Natural killer cell (primary cell): ENCODE measurements at regions not wholly inside any gene's neighbourhood (a gene's known extent, or its start where the extent isn't known, plus 50 kb on each side); places are given as distances from the start of the nearest gene placed in this dataset.

Source experiments
- ATAC-seq, 3 donors: fragments of 150-1000 bp in 2 of 3; fragments of 200-7000 bp in 1 of 3; cut with Tn5 transposase; 1 replicate in 1 of 3; 2 replicates in 2 of 3; pipeline ENCODE4 v1.10.0; 2021; ENCODE audit warnings: mild to moderate bottlenecking in 2 of 3, moderate library complexity in 2 of 3
- DNase-seq, 2 donors: peaks; one replicate each; pipeline versions ENCODE4 v3.0.0 to v3.0.0-alpha.2; 2013 to 2021; ENCODE audit warnings: mixed read lengths in 1 of 2
- H3K27ac ChIP-seq: one replicate; pipeline ENCODE4 v1.5.1; 2013; ENCODE audit warnings: mild to moderate bottlenecking, low read length
- H3K27me3 ChIP-seq: one replicate; pipeline ENCODE4 v1.6.1; 2013; ENCODE audit warnings: low read length; ENCODE audit not compliant: control insufficient read depth, insufficient read depth
- H3K36me3 ChIP-seq: one replicate; pipeline ENCODE4 v1.6.1; 2013; ENCODE audit warnings: low read length; ENCODE audit not compliant: control insufficient read depth, insufficient read depth
- H3K4me1 ChIP-seq: one replicate; pipeline ENCODE4 v1.6.1; 2013; ENCODE audit warnings: low read length; ENCODE audit not compliant: control insufficient read depth, insufficient read depth
- H3K4me3 ChIP-seq: one replicate; pipeline ENCODE4 v1.5.1; 2013; ENCODE audit warnings: low read length
- H3K9me3 ChIP-seq: one replicate; pipeline ENCODE4 v1.6.1; 2013; ENCODE audit warnings: low read length; ENCODE audit not compliant: control insufficient read depth, insufficient read depth
- H3K27ac Mint-ChIP-seq, 2 donors: one replicate each; pipeline ENCODE4 v1.8.0; 2022; ENCODE audit warnings: mild to moderate bottlenecking in 2 of 2, mixed read lengths in 2 of 2, moderate library complexity in 1 of 2
- H3K27me3 Mint-ChIP-seq, 2 donors: one replicate each; pipeline ENCODE4 v1.8.0; 2022; ENCODE audit warnings: low read depth in 2 of 2, mixed read lengths in 2 of 2
- H3K36me3 Mint-ChIP-seq: one replicate; pipeline ENCODE4 v1.8.0; 2022; ENCODE audit warnings: mixed read lengths
- H3K4me1 Mint-ChIP-seq, 2 donors: one replicate each; pipeline ENCODE4 v1.8.0; 2022; ENCODE audit warnings: mixed read lengths in 2 of 2
- H3K4me3 Mint-ChIP-seq: one replicate; pipeline ENCODE4 v1.8.0; 2022; ENCODE audit warnings: mild to moderate bottlenecking, moderate library complexity, mixed read lengths
- H3K9me3 Mint-ChIP-seq, 2 donors: one replicate each; pipeline ENCODE4 v1.8.0; 2022; ENCODE audit warnings: mixed read lengths in 2 of 2
- WGBS: methylation state at CpG from one replicate; pipeline ENCODE4 v1.1.7; 2013; ENCODE audit warnings: missing lambda C conversion rate; ENCODE audit not compliant: insufficient coverage; 5-methylcytosine and 5-hydroxymethylcytosine counted together
- intact Hi-C: fragments of 100-400 bp; cut with micrococcal nuclease; formaldehyde crosslinking; loops from one replicate; pipeline ENCODE4 v1.14.2; 2022
- TF ChIP-seq, protein P1 (sequence below): fragments of 200-600 bp; IDR thresholded peaks from one replicate; pipeline ENCODE4 v1.8.0; 2022; ENCODE audit warnings: antibody characterized with exemption

DNA sequence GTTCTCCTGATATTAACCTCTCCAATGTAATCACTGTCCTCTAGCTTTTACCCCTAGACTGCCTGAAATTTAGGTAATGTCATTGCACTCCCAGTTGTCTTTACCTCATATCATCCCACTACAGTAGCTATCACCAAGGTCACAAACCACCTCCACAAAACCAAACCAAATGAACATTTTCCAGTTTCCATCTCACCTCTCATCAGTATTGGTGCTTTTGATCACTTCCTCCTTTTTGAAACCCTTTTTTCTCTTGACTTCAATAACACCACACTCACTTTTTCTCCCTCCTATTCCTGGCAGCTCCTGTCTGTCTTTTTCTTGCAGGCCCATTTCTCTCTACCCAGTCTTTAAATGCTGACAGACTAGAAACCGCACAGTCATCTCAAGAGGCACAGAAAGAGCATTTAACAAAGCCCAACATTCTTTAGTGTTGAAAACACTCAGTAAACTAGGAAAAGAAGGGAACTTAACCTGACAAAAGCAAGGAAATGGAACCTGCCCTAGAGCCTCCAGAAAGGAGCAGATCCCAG lies 95.9 kb upstream of the SIX2 start:
- H3K4me3 Mint-ChIP-seq: no peak overlapping the region
- Histone ChIP-seq H3K9me3 (no peaks in the 10 kb centered on the region), H3K36me3 (no peaks in the 10 kb centered on the region), H3K27me3 (no peaks in the 10 kb centered on the region), H3K4me3 (no peak overlapping the region), H3K4me1 (no peaks in the 10 kb centered on the region), H3K27ac (no peak overlapping the region)
- H3K4me1 Mint-ChIP-seq: no peaks in the 10 kb centered on the region
- no peak overlapping the region for H3K27ac Mint-ChIP-seq
- H3K36me3 Mint-ChIP-seq: no peaks in the 10 kb centered on the region
- H3K27me3 Mint-ChIP-seq: peaks cover 4 to 29% of the 10 kb centered on the region in 2 donors
- intact Hi-C loops: no loop called here
- 89% methylated on average over 1 of the region's 1 CpG for WGBS
- TF ChIP-seq, protein P1, sequence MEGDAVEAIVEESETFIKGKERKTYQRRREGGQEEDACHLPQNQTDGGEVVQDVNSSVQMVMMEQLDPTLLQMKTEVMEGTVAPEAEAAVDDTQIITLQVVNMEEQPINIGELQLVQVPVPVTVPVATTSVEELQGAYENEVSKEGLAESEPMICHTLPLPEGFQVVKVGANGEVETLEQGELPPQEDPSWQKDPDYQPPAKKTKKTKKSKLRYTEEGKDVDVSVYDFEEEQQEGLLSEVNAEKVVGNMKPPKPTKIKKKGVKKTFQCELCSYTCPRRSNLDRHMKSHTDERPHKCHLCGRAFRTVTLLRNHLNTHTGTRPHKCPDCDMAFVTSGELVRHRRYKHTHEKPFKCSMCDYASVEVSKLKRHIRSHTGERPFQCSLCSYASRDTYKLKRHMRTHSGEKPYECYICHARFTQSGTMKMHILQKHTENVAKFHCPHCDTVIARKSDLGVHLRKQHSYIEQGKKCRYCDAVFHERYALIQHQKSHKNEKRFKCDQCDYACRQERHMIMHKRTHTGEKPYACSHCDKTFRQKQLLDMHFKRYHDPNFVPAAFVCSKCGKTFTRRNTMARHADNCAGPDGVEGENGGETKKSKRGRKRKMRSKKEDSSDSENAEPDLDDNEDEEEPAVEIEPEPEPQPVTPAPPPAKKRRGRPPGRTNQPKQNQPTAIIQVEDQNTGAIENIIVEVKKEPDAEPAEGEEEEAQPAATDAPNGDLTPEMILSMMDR: no peak
- ATAC-seq (no peak), DNase-seq (no peak)
- H3K9me3 Mint-ChIP-seq: peaks cover 0 to 3% of the 10 kb centered on the region in 2 donors

DNA sequence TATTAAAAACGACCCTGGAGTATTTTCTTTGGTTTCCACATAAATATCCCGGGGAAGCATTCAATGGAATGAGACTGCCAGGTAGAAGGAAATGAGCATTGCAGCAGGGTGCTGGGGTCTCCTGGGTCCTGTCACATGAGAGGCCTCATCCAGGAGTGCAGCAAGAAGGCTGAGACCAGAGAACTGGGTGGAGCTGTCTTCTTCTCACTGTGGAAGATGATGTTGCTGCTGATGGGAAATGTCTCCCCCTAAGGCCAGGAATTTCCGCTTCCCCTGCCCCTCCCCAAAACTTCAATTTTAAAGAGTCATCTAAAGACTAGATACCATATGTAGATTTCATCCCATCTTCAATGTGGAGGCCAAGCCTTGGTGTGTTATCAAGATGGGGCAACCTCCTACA lies 95.2 kb upstream of the SIX2 start:
- H3K4me3 ChIP-seq: no peak overlapping the region
- no peaks in the 10 kb centered on the region for H3K36me3 ChIP-seq
- H3K27ac ChIP-seq: no peak overlapping the region
- peaks cover 0 to 3% of the 10 kb centered on the region in 2 donors for H3K9me3 Mint-ChIP-seq
- H3K27ac Mint-ChIP-seq: no peak overlapping the region
- 83% methylated on average over 2 of the region's 3 CpGs for WGBS
- no peak overlapping the region for H3K4me3 Mint-ChIP-seq
- no peaks in the 10 kb centered on the region for H3K9me3 ChIP-seq
- no peaks in the 10 kb centered on the region for H3K36me3 Mint-ChIP-seq
- H3K27me3 Mint-ChIP-seq: peaks cover 4 to 35% of the 10 kb centered on the region in 2 donors
- ATAC-seq (no peak), DNase-seq (no peak)
- intact Hi-C loops: no loop called here
- no peaks in the 10 kb centered on the region for H3K4me1 Mint-ChIP-seq
- H3K4me1 ChIP-seq: no peaks in the 10 kb centered on the region
- no peaks in the 10 kb centered on the region for H3K27me3 ChIP-seq
- TF ChIP-seq, protein P1: no peak

DNA sequence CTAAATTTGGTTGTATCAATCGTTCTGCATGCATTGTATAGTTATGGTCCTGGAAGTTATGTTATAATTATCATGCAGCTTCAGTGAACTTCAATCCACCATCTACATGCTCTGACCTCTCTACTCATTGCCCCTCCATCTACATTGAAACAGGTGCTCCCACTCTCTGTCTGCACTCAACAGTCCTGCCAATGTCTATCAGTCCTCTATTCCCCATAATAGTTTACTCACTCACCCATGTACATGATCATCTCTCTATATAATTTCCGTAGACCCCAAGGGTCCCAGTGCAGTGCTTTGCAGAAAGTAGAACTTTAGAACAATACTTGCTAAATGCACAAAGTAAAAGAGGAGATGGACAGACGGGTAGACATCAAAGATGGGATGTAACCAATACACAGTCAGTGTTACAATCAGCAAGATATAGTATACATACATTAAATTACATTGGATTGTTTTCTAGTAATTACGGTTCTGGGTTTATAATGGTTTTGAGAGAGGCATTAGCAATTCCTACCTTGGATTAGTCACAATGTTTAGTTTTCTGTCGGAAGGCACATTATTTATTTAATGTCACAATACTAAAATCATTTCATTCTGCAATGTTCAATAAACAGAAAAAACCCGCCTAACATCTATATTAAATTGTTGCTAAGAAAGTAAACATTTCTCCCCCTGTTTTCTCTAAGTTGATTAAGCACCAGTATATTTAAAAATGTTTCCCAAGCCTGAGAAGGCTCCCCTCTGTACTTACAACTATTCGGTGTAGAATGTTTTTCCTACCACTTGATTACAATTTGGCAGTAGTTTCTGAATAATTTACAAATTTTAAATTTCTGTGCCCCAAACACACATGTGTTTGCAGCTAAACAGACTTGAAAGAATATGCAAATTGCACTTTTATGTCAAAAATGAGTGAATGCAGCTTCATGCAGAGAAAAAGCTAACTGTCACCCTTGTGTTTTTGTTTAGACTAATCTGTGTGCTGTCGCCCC lies 94.4 kb upstream of the SIX2 start:
- Histone ChIP-seq H3K4me1 (no peaks in the 10 kb centered on the region), H3K27ac (no peak overlapping the region), H3K9me3 (no peaks in the 10 kb centered on the region), H3K36me3 (no peaks in the 10 kb centered on the region), H3K4me3 (no peak overlapping the region), H3K27me3 (no peaks in the 10 kb centered on the region)
- TF ChIP-seq, protein P1: no peak
- ATAC-seq: no peak
- no peak for DNase-seq
- peaks cover 4 to 35% of the 10 kb centered on the region in 2 donors for H3K27me3 Mint-ChIP-seq
- WGBS: 96% methylated on average over 4 of the region's 8 CpGs
- H3K36me3 Mint-ChIP-seq: no peaks in the 10 kb centered on the region
- no peaks in the 10 kb centered on the region for H3K4me1 Mint-ChIP-seq
- H3K27ac Mint-ChIP-seq: no peak overlapping the region
- no peak overlapping the region for H3K4me3 Mint-ChIP-seq
- peaks cover 0 to 3% of the 10 kb centered on the region in 2 donors for H3K9me3 Mint-ChIP-seq
- intact Hi-C loops: no loop called here
